22Rv1 (cell line): ENCODE measurements at regions not wholly inside any gene's neighbourhood (a gene's known extent, or its start where the extent isn't known, plus 50 kb on each side); places are given as distances from the start of the nearest gene placed in this dataset.

Source experiments
- H3K27ac ChIP-seq: fragments of 450-650 bp; 2 replicates; pipeline ENCODE4 v1.5.1; 2017
- CTCF ChIP-seq: fragments of 450-650 bp; IDR thresholded peaks from 2 replicates; pipeline ENCODE4 v1.5.1; 2017; ENCODE audit warnings: mild to moderate bottlenecking
- ZFX ChIP-seq: fragments of 450-650 bp; IDR thresholded peaks from 2 replicates; pipeline ENCODE4 v1.6.1; 2017; ENCODE audit warnings: antibody characterized with exemption, borderline replicate concordance

DNA sequence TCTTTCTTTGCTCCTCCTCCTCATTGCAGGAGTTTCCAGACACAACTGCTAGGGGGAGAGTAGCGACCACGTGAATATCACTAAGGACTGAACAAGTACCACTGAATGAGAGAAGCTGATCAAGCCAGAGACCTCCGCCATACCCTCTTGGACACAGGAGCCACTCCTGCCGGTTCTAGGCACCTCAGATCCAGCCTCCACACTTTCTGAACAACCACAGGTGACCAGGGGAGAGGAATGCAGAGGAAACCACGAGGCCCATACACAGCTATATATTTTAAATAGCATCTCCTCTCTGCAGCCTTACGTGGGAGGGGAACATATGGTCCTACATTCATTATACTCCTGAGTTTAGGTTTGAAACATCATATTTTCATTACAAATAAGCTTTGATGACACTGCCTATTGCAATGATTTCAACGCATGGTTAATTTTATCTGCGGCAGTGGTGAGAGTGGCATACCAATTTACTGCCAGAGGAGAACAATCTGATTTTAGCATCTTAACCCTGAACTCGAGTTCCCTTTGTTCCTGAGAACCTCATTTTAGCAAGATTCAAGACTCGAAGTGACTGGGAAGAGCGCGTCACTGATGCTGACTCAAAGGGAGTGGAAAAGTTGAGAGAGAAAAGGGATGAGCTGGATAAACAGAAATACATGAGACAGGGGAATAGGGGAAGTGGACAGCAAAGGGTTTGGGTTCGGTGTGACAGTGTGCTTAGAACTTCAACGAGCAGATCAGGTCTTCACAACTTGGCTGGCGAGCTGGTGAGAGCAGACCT, 231.7 kb upstream of the PPARGC1A start:
- TF ChIP-seq ZFX (no peak), CTCF (no peak)
- H3K27ac ChIP-seq, result no peak overlapping the region

DNA sequence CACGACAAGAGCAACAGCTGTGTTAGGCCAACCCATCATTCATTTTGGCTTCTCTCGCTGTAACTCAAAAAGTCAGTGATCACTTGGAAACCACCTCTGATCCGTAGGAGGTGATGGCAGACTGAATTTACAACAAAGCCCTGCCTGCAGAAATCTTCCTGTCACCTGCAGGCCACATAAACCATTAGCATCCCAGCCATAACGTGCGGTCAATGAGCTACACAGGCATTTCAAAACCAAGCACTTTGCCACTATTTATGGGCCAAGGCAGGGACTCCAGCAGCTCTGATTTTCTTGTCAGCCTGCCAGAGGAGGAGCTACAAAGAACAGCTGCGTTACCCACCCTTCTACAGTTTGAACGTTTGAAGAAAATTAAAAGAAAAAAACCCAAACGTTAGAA, 228.1 kb upstream of the PPARGC1A start:
- H3K27ac ChIP-seq, result no peak overlapping the region
- no peak for TF ChIP-seq CTCF
- TF ChIP-seq ZFX, result no peak

- TF ChIP-seq ZFX (no peak), CTCF (no peak)
- H3K27ac ChIP-seq, result no peak overlapping the region
Observed at GRCh38 chr4:24116107-24116506, 226.3 kb upstream of the PPARGC1A start.

GRCh38 chr4:24114919-24115500, 225.2 kb upstream of the PPARGC1A start:
- TF ChIP-seq CTCF (no peak), ZFX (no peak)
- no peak overlapping the region for H3K27ac ChIP-seq

GRCh38 chr4:24114444-24114843, 224.6 kb upstream of the PPARGC1A start:
- TF ChIP-seq ZFX (no peak), CTCF (no peak)
- no peak overlapping the region for H3K27ac ChIP-seq

GRCh38 chr4:24112466-24112865, 222.6 kb upstream of the PPARGC1A start:
- TF ChIP-seq ZFX, result no peak
- no peak for TF ChIP-seq CTCF
- H3K27ac ChIP-seq, result no peak overlapping the region

DNA sequence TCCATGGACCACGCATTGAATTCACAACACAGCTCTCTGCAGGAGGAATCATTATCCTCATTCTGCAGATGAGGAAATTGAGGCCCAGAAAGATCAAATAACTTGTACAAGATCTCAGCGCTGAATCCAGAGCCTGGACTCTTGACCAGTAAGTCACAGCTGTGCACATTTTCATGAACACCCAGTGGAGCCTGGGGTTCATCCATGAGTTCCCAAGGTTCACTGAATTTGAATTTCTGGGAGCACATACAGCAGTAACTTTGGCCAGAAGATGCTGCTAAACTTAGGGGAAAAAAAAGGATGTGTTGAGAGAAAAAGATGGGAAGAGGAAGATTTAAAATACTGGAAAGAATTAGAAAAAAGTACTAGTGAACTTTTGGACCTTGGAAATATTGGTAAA, 218.7 kb upstream of the PPARGC1A start:
- H3K27ac ChIP-seq, result no peak overlapping the region
- no peak for TF ChIP-seq CTCF
- TF ChIP-seq ZFX, result no peak
